HG03159 (cell line): ENCODE measurements at regions not wholly inside any gene's neighbourhood (a gene's known extent, or its start where the extent isn't known, plus 50 kb on each side); places are given as distances from the start of the nearest gene placed in this dataset.
"Not testable (repeated sequence)": the region's sequence is repeated elsewhere in the genome, so short reads cannot be mapped to it uniquely, and the experiment has no call there.

Source experiments
- ATAC-seq: cut with Tn5 transposase; IDR thresholded peaks from one replicate; pipeline ENCODE4 v1.9.1; 2021; ENCODE audit warnings: mild to moderate bottlenecking, moderate library complexity; ENCODE audit not compliant: unreplicated experiment

- ATAC-seq = no peak
Observed at GRCh38 chr17:62159994-62160393, 94.9 kb upstream of the MED13 start.

GRCh38 chr17:62156949-62157348 is 91.9 kb upstream of the MED13 start:
- no peak for ATAC-seq

- no peak for ATAC-seq
Observed at GRCh38 chr17:62154909-62155308, 89.8 kb upstream of the MED13 start.

GRCh38 chr17:62150471-62150870 is 85.4 kb upstream of the MED13 start:
- ATAC-seq = no peak

- ATAC-seq = no peak
Observed at GRCh38 chr17:62149961-62150360, 84.9 kb upstream of the MED13 start.

- no peak for ATAC-seq
Observed at GRCh38 chr17:62147284-62147683, 82.2 kb upstream of the MED13 start.

GRCh38 chr17:62140836-62141235 is 75.8 kb upstream of the MED13 start:
- ATAC-seq = no peak

GRCh38 chr17:62140376-62140775 is 75.3 kb upstream of the MED13 start:
- ATAC-seq = no peak

GRCh38 chr17:62139690-62140354 is 74.7 kb upstream of the MED13 start:
- ATAC-seq = not testable (repeated sequence)

GRCh38 chr17:62139141-62139540 is 74.1 kb upstream of the MED13 start:
- ATAC-seq = no peak

- not testable (repeated sequence) for ATAC-seq
Observed at GRCh38 chr17:62138676-62139121, 73.6 kb upstream of the MED13 start.

GRCh38 chr17:62137734-62138624 is 72.9 kb upstream of the MED13 start:
- not testable (repeated sequence) for ATAC-seq

GRCh38 chr17:62137013-62137733 is 72.1 kb upstream of the MED13 start:
- not testable (repeated sequence) for ATAC-seq

GRCh38 chr17:62135742-62136141 is 70.7 kb upstream of the MED13 start:
- ATAC-seq = no peak

GRCh38 chr17:62135096-62135495 is 70.0 kb upstream of the MED13 start:
- not testable (repeated sequence) for ATAC-seq

- ATAC-seq = no peak
Observed at GRCh38 chr17:62134397-62134796, 69.3 kb upstream of the MED13 start.

GRCh38 chr17:62131271-62131670 is 66.2 kb upstream of the MED13 start:
- not testable (repeated sequence) for ATAC-seq

GRCh38 chr17:62130739-62131138 is 65.7 kb upstream of the MED13 start:
- no peak for ATAC-seq

GRCh38 chr17:62126292-62126691 is 61.2 kb upstream of the MED13 start:
- ATAC-seq = no peak

GRCh38 chr17:62125307-62125706 is 60.2 kb upstream of the MED13 start:
- no peak for ATAC-seq

GRCh38 chr17:62121025-62121730 is 56.1 kb upstream of the MED13 start:
- ATAC-seq = no peak
